Mucosa of rectum (tissue), 2 donors: ENCODE measurements at regions not wholly inside any gene's neighbourhood (a gene's known extent, or its start where the extent isn't known, plus 50 kb on each side); places are given as distances from the start of the nearest gene placed in this dataset.
"Not testable (repeated sequence)": the region's sequence is repeated elsewhere in the genome, so short reads cannot be mapped to it uniquely, and the experiment has no call there.

Experiments used
- H3K27ac ChIP-seq, 2 donors: one replicate each; pipeline ENCODE4 v1.7.0; 2013; ENCODE audit warnings: inconsistent platforms in 2 of 2, low read depth in 2 of 2, low read length in 2 of 2
- H3K27me3 ChIP-seq, 2 donors: one replicate each; pipeline ENCODE4 v1.7.0; 2013; ENCODE audit warnings: low read length in 2 of 2; ENCODE audit not compliant: control insufficient read depth in 2 of 2, insufficient read depth in 2 of 2
- H3K36me3 ChIP-seq, 2 donors: one replicate each; pipeline ENCODE4 v1.7.0; 2013; ENCODE audit warnings: low read length in 2 of 2; ENCODE audit not compliant: control insufficient read depth in 2 of 2, insufficient read depth in 2 of 2
- H3K4me1 ChIP-seq, 2 donors: one replicate each; pipeline ENCODE4 v1.7.0; 2013; ENCODE audit warnings: low read length in 2 of 2, mild to moderate bottlenecking in 1 of 2; ENCODE audit not compliant: control insufficient read depth in 2 of 2, insufficient read depth in 2 of 2
- H3K4me3 ChIP-seq, 2 donors: one replicate each; pipeline ENCODE4 v1.7.0; 2013; ENCODE audit warnings: low read length in 2 of 2
- H3K9ac ChIP-seq, 2 donors: one replicate each; pipeline ENCODE4 v1.7.0; 2013; ENCODE audit warnings: low read length in 2 of 2, low read depth in 1 of 2, mild to moderate bottlenecking in 1 of 2
- H3K9me3 ChIP-seq, 2 donors: one replicate each; pipeline ENCODE4 v1.7.0; 2013; ENCODE audit warnings: low read length in 2 of 2; ENCODE audit not compliant: control insufficient read depth in 2 of 2
- donor health status: healthy.
- donor health status: Normal muscosa, but diverticular disease.

DNA sequence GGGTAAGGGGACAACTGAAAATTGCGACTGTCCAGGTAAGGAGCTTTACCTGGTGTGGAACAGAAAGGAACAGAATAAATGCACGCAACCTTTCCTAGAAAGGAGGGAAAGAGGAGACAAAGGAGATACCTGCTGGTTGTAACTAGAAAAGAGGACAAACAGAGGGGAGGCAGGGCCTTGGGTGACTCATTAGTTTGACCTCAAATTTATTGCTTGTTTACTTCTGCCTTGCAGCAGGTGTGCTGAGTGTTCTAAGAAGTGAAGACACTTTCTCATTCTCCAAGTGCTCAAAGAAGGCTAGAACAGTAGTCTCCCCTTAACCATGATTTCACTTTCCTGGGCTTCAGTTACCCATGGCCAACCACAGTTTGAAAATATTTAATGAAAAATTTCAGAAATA lies 123.1 kb upstream of the BOD1L1 start:
- H3K27me3 ChIP-seq: no peaks in the 10 kb centered on the region
- H3K4me1 ChIP-seq: no peaks in the 10 kb centered on the region
- H3K4me3 ChIP-seq: no peak overlapping the region
- H3K27ac ChIP-seq: no peak overlapping the region
- H3K9ac ChIP-seq: no peak overlapping the region
- no peaks in the 10 kb centered on the region for H3K9me3 ChIP-seq
- H3K36me3 ChIP-seq: no peaks in the 10 kb centered on the region

DNA sequence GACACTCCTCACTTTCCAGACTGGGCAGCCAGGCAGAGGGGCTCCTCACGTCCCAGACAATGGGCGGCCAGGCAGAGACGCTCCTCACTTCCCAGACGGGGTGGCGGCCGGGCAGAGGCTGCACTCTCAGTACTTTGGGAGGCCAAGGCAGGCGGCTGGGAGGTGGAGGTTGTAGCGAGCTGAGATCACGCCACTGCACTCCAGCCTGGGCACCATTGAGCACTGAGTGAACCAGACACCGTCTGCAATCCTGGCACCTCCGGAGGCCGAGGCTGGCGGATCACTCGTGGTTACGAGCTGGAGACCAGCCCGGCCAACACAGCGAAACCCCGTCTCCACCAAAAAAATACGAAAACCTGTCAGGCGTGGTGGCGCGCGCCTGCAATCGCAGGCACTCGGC lies 134.1 kb upstream of the BOD1L1 start:
- not testable (repeated sequence) for H3K9me3 ChIP-seq, H3K27me3 ChIP-seq, H3K27ac ChIP-seq, H3K36me3 ChIP-seq, H3K4me1 ChIP-seq, H3K9ac ChIP-seq, H3K4me3 ChIP-seq

DNA sequence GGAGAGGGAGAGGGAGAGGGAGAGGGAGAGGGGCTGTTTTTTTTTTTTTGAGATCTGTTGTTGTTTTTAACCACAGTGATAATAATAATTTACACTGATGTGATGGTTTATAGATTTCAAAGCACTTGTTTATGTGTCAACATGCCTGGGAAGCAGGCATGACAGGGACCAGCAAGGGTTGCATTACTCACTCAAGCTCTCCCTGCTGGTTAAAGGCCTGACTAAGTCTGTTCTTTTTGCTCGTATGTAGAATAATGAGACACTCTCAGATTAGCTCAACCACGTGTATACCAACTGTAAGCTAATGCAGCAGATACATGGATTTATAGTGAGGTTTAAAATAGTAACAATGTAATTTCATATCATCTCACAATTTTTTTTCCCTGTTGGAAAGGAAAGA lies 134.6 kb upstream of the BOD1L1 start:
- Histone ChIP-seq H3K9me3 (peaks cover 0 to 2% of the 10 kb centered on the region in 2 donors), H3K9ac (no peak overlapping the region), H3K4me1 (no peaks in the 10 kb centered on the region), H3K27ac (no peak overlapping the region), H3K36me3 (no peaks in the 10 kb centered on the region), H3K4me3 (no peak overlapping the region), H3K27me3 (no peaks in the 10 kb centered on the region)

DNA sequence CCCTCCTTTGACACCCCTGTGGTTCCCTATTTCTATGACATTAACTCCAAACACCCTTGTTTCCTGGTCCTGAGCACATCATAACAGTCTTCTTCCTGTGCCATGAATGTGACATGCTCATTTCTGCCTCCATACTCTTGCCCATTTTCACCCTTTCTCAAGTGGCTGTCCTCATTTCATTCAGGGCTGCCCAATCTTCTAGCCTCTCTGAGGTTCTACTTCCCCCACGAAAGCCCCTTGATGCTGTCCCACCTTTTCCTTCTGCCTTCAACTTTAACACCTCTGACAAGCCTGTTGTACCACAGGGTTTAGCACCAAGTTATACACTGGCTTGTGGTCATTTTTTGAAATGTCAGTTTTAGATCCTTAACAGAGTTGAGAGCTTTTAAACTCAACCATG lies 136.2 kb upstream of the BOD1L1 start:
- Histone ChIP-seq H3K27ac (no peak overlapping the region), H3K4me1 (no peaks in the 10 kb centered on the region), H3K4me3 (no peak overlapping the region), H3K9me3 (peaks cover 0 to 1% of the 10 kb centered on the region in 2 donors), H3K36me3 (no peaks in the 10 kb centered on the region), H3K9ac (no peak overlapping the region), H3K27me3 (no peaks in the 10 kb centered on the region)

DNA sequence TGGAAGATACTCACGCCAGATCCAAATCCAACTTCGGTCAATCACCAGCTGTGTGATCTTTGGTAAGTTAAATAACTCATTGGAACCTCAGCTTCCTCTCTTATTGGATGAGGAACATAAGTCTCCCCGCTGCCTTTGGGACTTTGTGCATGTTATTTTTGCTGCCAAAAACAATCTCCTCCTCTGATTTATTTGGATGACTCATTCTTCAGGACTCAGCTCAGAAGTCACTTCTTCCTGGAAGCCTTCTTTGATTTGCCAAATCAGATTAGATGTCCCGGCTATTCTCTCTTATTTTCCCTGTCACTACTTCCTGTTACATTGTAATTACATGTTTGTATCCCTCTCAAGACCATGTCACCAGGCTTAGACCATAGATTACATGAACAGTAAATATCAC lies 138.0 kb upstream of the BOD1L1 start:
- Histone ChIP-seq H3K4me1 (no peaks in the 10 kb centered on the region), H3K27me3 (no peaks in the 10 kb centered on the region), H3K27ac (no peak overlapping the region), H3K4me3 (no peak overlapping the region), H3K9ac (no peak overlapping the region), H3K9me3 (no peaks in the 10 kb centered on the region), H3K36me3 (no peaks in the 10 kb centered on the region)

DNA sequence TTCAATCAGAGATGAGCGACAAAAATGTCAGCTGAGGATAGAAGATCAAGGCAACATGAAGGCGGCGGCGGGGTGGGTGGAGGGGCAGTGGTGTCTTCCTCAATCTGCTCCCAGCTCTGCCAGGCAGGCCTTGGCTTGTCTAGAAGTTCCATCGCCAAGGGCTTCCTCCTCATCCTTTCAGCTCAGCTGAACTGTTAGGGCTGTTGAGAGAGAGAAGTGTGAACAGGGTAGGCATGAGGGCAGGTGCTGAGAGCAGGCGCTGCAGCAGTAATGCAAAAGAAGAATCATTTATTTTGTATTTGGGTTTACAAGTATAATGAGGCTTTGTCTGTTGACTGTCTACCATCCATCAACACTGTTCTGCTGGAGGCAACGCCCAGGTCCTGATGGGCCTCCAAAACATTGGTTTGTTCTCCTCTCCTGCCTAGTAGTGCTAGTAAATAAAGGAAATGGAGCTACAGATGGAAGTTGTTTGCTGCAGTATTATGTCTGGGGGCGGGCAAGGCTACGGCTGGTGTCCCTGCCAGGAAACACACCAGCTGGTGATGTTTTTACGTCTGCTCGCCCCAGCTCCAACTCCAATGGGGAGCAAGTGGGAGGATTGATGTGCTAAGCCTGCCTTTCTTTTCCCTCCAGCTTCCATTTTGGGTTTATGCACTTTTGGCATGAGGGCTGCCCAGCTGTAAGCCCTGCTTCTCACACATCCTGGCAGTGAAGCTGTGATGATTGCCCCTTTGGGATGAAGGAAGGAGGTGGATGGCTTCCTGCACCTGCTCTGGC lies 139.4 kb upstream of the BOD1L1 start:
- Histone ChIP-seq H3K4me1 (no peaks in the 10 kb centered on the region), H3K9ac (no peak overlapping the region), H3K27ac (no peak overlapping the region), H3K27me3 (no peaks in the 10 kb centered on the region), H3K36me3 (no peaks in the 10 kb centered on the region), H3K9me3 (no peaks in the 10 kb centered on the region), H3K4me3 (no peak overlapping the region)

DNA sequence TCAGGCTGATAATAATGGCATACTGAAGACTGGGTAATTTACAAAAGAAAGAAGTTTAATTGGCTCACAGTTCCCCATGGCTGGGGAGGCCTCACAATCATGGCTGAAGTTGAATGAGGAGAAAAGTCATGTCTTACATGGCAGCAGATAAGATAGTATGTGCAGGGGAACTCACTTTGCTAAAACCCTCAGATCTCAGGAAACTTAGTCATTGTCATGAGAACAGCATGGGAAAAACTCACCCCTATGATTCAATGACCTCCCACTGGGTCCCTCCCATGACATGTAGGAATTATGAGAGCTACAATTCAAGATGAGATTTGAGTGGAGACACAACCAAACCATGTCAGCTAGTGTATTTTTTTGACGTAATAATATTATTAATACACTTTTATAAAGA lies 149.8 kb upstream of the BOD1L1 start:
- Histone ChIP-seq H3K9me3 (peaks cover 0 to 2% of the 10 kb centered on the region in 2 donors), H3K9ac (no peak overlapping the region), H3K4me3 (no peak overlapping the region), H3K27me3 (no peaks in the 10 kb centered on the region), H3K27ac (no peak overlapping the region), H3K36me3 (no peaks in the 10 kb centered on the region), H3K4me1 (no peaks in the 10 kb centered on the region)

DNA sequence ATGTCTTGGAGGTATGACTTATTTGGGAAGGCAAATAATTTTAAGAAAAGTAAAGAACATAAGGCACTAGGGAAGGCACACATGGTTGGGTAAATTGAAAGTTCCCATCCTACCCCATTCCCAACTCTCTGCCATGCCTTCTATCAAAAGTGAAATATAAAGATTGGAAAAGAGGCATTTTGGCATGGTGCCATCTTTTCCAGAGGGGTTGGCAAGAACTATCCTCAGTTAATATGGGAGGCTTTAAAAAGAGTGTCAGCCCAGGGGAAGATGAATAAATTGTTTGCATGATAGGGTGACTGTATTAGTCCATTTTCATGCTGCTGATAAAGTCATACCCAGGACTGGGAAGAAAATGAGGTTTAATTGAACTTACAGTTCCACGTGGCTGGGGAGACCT lies 150.8 kb upstream of the BOD1L1 start:
- H3K36me3 ChIP-seq: no peaks in the 10 kb centered on the region
- no peaks in the 10 kb centered on the region for H3K27me3 ChIP-seq
- H3K4me1 ChIP-seq: no peaks in the 10 kb centered on the region
- no peak overlapping the region for H3K4me3 ChIP-seq
- no peak overlapping the region for H3K27ac ChIP-seq
- H3K9ac ChIP-seq: no peak overlapping the region
- H3K9me3 ChIP-seq: peaks cover 0 to 2% of the 10 kb centered on the region in 2 donors

DNA sequence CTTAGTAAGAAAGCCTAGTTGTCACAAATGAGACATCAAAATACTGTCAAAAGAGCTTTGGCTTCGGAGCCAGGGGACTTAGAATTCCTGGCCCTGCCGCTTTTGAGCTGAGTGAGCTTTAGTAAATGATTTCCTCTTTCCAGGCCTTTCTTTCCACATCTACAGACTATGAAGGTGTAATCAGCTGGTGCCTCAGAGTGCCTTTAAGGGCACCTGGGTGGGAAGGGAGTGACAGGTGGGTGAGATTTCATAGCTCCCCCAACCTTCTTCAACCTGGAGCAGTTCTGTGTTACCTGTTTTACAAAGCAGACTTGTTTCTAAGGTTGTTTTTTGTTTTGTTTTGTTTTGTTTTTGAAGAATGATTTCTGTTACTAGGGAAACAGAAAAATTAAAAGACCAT lies 154.7 kb upstream of the BOD1L1 start:
- no peaks in the 10 kb centered on the region for H3K9me3 ChIP-seq
- no peaks in the 10 kb centered on the region for H3K36me3 ChIP-seq
- no peaks in the 10 kb centered on the region for H3K27me3 ChIP-seq
- H3K27ac ChIP-seq: no peak overlapping the region
- H3K4me3 ChIP-seq: no peak overlapping the region
- H3K4me1 ChIP-seq: no peaks in the 10 kb centered on the region
- H3K9ac ChIP-seq: no peak overlapping the region

DNA sequence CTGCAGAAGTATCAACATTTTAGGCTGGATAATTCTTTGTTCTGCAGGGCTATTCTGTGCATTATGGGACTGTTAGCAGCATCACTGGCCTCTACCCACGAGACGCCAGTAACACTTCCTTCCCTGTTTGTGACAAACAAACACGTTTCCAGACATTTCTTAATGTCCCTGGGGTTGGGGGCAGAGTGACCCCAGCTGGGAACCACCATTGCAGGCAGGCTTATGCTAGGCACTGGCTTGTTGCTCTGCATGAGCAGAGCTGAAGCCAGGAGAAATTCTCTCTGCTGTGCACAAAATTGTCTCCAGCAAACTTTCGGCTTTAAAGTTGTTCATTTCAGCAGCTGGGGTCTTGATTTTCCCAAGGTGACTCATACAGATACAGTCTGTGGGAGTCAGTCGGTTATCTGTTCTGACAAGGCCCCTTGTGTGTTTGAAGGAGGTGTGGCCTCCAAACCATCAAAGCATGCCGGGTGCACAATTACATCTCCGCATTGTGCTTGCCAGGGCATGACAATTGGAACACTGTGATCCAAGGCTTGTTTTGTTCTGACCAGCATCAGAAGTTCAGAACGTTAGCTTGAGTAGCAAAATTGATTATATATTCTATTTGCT lies 156.4 kb upstream of the BOD1L1 start:
- no peak overlapping the region for H3K4me3 ChIP-seq
- H3K27me3 ChIP-seq: no peaks in the 10 kb centered on the region
- no peaks in the 10 kb centered on the region for H3K9me3 ChIP-seq
- no peak overlapping the region for H3K9ac ChIP-seq
- H3K4me1 ChIP-seq: no peaks in the 10 kb centered on the region
- no peaks in the 10 kb centered on the region for H3K36me3 ChIP-seq
- H3K27ac ChIP-seq: no peak overlapping the region
